LNCAP (cell line): ENCODE measurements at regions not wholly inside any gene's neighbourhood (a gene's known extent, or its start where the extent isn't known, plus 50 kb on each side); places are given as distances from the start of the nearest gene placed in this dataset.

Experiments used
- CTCF ChIP-seq: fragments of 450-650 bp; IDR thresholded peaks from 2 replicates; pipeline ENCODE4 v1.5.1; 2017; ENCODE audit warnings: mild to moderate bottlenecking

GRCh38 chr20:23205611-23206041, 119.5 kb upstream of the CD93 start:
- no peak for TF ChIP-seq CTCF

- no peak for TF ChIP-seq CTCF
Observed at GRCh38 chr20:23205211-23205610, 119.1 kb upstream of the CD93 start.

DNA sequence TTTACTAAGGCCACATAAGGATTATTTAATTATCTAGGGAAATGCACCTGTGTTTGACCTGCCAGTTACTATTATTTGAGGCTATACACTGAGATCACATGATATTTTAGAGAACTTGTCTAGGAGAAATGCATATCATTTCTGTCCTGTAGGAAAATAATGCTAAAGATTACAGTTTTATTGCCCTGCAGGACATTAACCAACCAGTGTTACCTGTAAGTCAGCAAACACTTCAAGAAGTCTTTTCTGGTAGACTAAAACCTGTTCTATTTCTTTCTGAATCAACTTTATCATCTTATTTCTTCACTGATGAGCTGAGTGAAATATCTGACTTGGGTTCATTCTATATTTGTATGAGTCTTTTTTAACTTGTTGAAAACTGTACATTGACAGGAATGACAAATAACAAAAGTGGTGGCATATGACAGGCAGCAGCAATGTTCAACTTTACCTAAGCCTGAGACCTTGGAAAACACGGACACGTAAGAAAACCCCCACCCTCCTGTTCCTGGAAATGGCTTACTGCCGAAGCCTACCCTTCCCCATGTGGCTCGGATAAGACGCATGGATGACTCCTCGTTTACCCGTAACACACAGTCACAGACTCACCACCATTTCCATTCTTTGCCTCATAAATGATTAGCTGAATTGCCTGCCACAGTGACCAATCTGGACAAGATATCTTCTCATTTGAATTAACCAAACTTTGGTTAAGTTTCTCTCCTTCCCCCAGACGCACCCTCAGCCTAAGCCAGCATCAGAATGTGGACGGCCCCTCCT, 118.0 kb upstream of the CD93 start:
- TF ChIP-seq CTCF, result no peak

DNA sequence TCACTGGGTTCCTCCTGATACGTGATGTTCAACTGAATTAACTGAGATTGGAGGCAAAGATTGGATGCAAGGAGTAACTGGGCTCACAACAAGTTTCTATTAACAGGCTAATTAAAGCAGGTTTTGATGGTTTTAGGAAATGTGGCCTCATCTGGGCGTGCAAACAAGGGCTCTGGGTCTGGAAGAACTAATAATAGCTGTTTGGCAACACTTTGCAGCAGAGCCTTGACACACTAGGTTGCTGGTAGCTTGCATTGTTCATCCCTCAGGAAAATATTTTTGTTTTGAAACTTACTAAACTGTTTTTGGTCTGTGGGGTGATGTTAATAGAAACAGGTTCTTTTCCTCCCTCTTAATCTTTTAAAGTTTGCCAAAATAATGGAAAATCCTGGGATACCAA, 117.2 kb upstream of the CD93 start:
- no peak for TF ChIP-seq CTCF

GRCh38 chr20:23201658-23202057, 115.5 kb upstream of the CD93 start:
- TF ChIP-seq CTCF, result no peak

- TF ChIP-seq CTCF, result peak; percentile 60
Observed at GRCh38 chr20:23200914-23201313, 114.8 kb upstream of the CD93 start.

- no peak for TF ChIP-seq CTCF
Observed at GRCh38 chr20:23200413-23200812, 114.3 kb upstream of the CD93 start.

DNA sequence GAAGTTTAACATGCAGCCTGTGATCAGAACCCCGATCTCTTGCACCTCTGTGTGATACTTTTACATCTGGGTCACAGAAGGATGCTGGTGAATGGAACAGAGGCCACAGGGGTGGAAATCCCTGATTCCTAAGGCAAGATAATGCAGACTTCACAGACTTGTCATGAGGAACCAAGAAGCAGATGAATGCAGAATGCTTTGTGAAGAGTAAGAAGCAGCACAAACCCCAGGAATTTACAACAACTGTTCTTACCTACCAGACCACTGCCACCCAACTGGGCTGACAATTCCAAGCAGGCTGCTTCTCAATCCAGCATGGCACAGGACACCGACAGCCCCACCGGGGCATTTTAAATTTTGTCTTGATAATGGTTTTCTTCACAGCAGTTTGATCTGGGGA, 113.2 kb upstream of the CD93 start:
- no peak for TF ChIP-seq CTCF
